PC-3 (cell line): ENCODE measurements at regions not wholly inside any gene's neighbourhood (a gene's known extent, or its start where the extent isn't known, plus 50 kb on each side); places are given as distances from the start of the nearest gene placed in this dataset.
A peak's percentile ranks its signal among the peaks of the same experiment; 100 is the strongest.

Experiments used
- ATAC-seq: fragments of 200-7000 bp; cut with Tn5 transposase; 2 replicates; pipeline ENCODE4 v1.9.1; 2020; ENCODE audit warnings: mild to moderate bottlenecking, moderate library complexity
- BruUV-seq: library from RNA; stranded (reverse); fragments of 400-500 nt; replicated peaks from 2 replicates; lab custom pipeline; 2021; lab: Mats Ljungman, UMichigan
- CTCF ChIA-PET: fragments of 300-600 bp; sonication (Branson Sonifier 250); formaldehyde crosslinking; loops from one replicate; lab custom pipeline; 2022; ENCODE audit warnings: antibody characterized with exemption; lab: Charles Lee
- POLR2A ChIA-PET: fragments of 300-600 bp; sonication (Branson Sonifier 250); formaldehyde crosslinking; loops from one replicate; lab custom pipeline; 2022; ENCODE audit warnings: antibody characterized with exemption; ENCODE audit not compliant: unreplicated experiment; lab: Charles Lee
- DNase-seq: peaks from one replicate; pipeline ENCODE4 v3.0.0-alpha.2; 2015
- H2AFZ ChIP-seq: fragments of 300-600 bp; sonication (generic); 2 replicates; pipeline ENCODE4 v1.6.0; 2016; ENCODE audit warnings: antibody characterized with exemption, low read length
- H3F3A ChIP-seq: fragments of 300-600 bp; sonication (generic); one replicate; pipeline ENCODE4 v1.6.0; 2017; ENCODE audit warnings: antibody characterized with exemption, low read length, control low read depth, mild to moderate bottlenecking; ENCODE audit not compliant: unreplicated experiment
- H3K27ac ChIP-seq: fragments of 300-600 bp; sonication (generic); 2 replicates; pipeline ENCODE4 v1.5.1; 2016; ENCODE audit warnings: mild to moderate bottlenecking, low read length
- H3K27me3 ChIP-seq: fragments of 300-600 bp; sonication (generic); 2 replicates; pipeline ENCODE4 v1.6.1; 2016; ENCODE audit warnings: low read length, mixed read lengths
- H3K36me3 ChIP-seq: fragments of 300-600 bp; sonication (generic); 2 replicates; pipeline ENCODE4 v1.6.1; 2016; ENCODE audit warnings: low read depth, mixed run types, low read length, mixed read lengths
- H3K4me1 ChIP-seq: fragments of 300-600 bp; sonication (generic); 2 replicates; pipeline ENCODE4 v1.5.1; 2016; ENCODE audit warnings: low read length; ENCODE audit not compliant: insufficient read depth
- H3K4me2 ChIP-seq: fragments of 300-600 bp; sonication (generic); 2 replicates; pipeline ENCODE4 v1.6.0; 2016; ENCODE audit warnings: low read length
- H3K4me3 ChIP-seq: fragments of 300-600 bp; sonication (generic); 2 replicates; pipeline ENCODE4 v1.5.1; 2016; ENCODE audit warnings: mild to moderate bottlenecking, low read length, mixed read lengths
- H3K79me2 ChIP-seq: fragments of 300-600 bp; sonication (generic); 2 replicates; pipeline ENCODE4 v1.6.1; 2017; ENCODE audit warnings: low read length, mixed read lengths
- H3K9ac ChIP-seq: fragments of 300-600 bp; sonication (generic); 2 replicates; pipeline ENCODE4 v1.6.0; 2016; ENCODE audit warnings: mild to moderate bottlenecking, low read length
- H3K9me2 ChIP-seq: fragments of 300-600 bp; sonication (generic); replicated peaks from 2 replicates; pipeline ENCODE4 v1.6.1; 2016; ENCODE audit warnings: mixed run types, low read length, mixed read lengths
- H3K9me3 ChIP-seq: fragments of 300-600 bp; sonication (generic); 2 replicates; pipeline ENCODE4 v1.6.1; 2016; ENCODE audit warnings: low read length, mixed read lengths
- H4K20me1 ChIP-seq: fragments of 300-600 bp; sonication (generic); 2 replicates; pipeline ENCODE4 v1.6.1; 2016; ENCODE audit warnings: low read length, mixed read lengths
- CTCF ChIP-seq: fragments of 300-600 bp; sonication (generic); conservative IDR thresholded peaks from 2 replicates; pipeline ENCODE4 v1.5.1; 2017; ENCODE audit warnings: antibody characterized with exemption, low read depth, mild to moderate bottlenecking, low read length
- EZH2 ChIP-seq: fragments of 300-600 bp; sonication (generic); IDR thresholded peaks from one replicate; pipeline ENCODE4 v1.6.1; 2017; ENCODE audit warnings: antibody characterized with exemption, mild to moderate bottlenecking, low read length; ENCODE audit not compliant: unreplicated experiment
- EZH2phosphoT487 ChIP-seq: fragments of 300-600 bp; sonication (generic); IDR thresholded peaks from 2 replicates; pipeline ENCODE4 v1.6.1; 2018; ENCODE audit warnings: mild to moderate bottlenecking, antibody characterized with exemption, low read length, borderline replicate concordance
- intact Hi-C: fragments of 100-400 bp; cut with micrococcal nuclease; formaldehyde crosslinking; loops from 2 replicates; pipeline ENCODE4 v1.9.0; 2023

DNA sequence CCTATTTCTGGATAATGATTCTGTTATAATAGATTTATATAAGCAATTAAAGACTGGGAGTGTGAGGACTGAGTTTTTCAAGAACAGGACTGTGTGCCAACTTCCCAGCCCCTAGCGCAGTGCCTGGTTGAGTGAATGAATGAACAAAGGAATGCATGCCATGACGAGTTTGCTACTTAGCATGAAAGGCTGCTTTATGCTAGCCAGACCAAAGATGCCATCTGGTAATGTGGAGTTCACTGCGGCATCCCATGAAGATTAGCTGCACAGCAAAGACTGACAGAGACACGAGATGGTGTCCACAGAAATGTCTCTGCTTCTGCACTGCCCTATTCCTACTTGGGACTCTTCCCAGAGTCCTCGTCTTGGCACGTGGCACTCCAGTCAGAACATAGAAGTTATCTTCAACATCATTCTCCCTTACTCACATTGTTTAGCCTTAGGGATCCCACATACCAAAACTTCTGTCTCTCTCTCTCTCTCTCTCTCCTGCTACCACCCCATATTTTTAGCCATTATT is 283.9 kb upstream of the CTNNB1 start:
- H2AFZ ChIP-seq: no peak overlapping the region

DNA sequence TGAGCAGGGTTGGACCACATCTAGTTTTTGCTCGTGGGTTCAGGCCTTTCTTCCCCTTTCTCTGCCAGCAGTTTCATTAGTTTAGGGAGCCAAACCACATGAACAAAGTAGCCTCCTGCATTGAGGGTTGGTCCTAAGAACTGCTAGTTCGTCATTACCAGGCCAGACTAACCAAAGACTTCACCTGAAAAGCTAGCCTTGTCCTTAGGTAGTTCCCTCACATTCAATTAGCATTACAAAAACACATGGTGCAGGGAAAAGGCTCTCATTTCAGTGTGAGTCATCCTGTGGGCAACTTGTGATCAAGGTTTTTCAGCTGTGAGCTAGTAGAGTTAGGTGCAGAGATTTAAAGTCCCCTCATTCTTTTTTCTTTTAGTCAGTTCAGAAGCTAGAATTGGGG is 279.3 kb upstream of the CTNNB1 start:
- CTCF ChIA-PET: no interaction called here
- TF ChIP-seq EZH2: no peak
- TF ChIP-seq CTCF: no peak
- no peak for TF ChIP-seq EZH2phosphoT487
- no TSS peak for BruUV-seq
- H3K36me3 ChIP-seq: no peaks in the 10 kb centered on the region
- intact Hi-C loops: loop anchor here (5.0 kb wide), 2 partner anchors 282 to 962 kb away; no protein-coding TSS in a partner anchor
- ATAC-seq (peak; percentile 35; the same call in 1 of the 2 replicates), DNase-seq (peak; percentile 61)
- peaks cover 8% of the 10 kb centered on the region for H3K4me1 ChIP-seq
- H3K9ac ChIP-seq: no peak overlapping the region
- POLR2A ChIA-PET: no interaction called here
- H3K9me3 ChIP-seq: no peaks in the 10 kb centered on the region
- no peaks in the 10 kb centered on the region for H3K27me3 ChIP-seq
- H3K79me2 ChIP-seq: no peaks in the 10 kb centered on the region
- H3K9me2 ChIP-seq: no peaks in the 10 kb centered on the region
- no peaks in the 10 kb centered on the region for H3F3A ChIP-seq
- no peak overlapping the region for H3K27ac ChIP-seq
- H4K20me1 ChIP-seq: no peaks in the 10 kb centered on the region
- peak overlapping the region; percentile 11; the same call in 1 of the 2 replicates for H2AFZ ChIP-seq
- no peak overlapping the region for H3K4me3 ChIP-seq
- no peak overlapping the region for H3K4me2 ChIP-seq

More for the DNA sequence above, 283.9 kb upstream of the CTNNB1 start:
- Histone ChIP-seq H3K4me2 (no peak overlapping the region), H3K79me2 (no peaks in the 10 kb centered on the region), H3F3A (no peaks in the 10 kb centered on the region), H3K27ac (no peak overlapping the region), H3K9ac (no peak overlapping the region), H3K36me3 (no peaks in the 10 kb centered on the region), H3K27me3 (no peaks in the 10 kb centered on the region), H3K9me3 (no peaks in the 10 kb centered on the region), H3K4me1 (peaks cover 8% of the 10 kb centered on the region), H3K9me2 (no peaks in the 10 kb centered on the region), H4K20me1 (no peaks in the 10 kb centered on the region), H3K4me3 (no peak overlapping the region)
- ChIA-PET POLR2A (no interaction called here), CTCF (no interaction called here)
- intact Hi-C loops: no loop called here
- DNase-seq (no peak), ATAC-seq (no peak)
- TF ChIP-seq EZH2phosphoT487 (no peak), CTCF (no peak), EZH2 (no peak)
- no TSS peak for BruUV-seq

DNA sequence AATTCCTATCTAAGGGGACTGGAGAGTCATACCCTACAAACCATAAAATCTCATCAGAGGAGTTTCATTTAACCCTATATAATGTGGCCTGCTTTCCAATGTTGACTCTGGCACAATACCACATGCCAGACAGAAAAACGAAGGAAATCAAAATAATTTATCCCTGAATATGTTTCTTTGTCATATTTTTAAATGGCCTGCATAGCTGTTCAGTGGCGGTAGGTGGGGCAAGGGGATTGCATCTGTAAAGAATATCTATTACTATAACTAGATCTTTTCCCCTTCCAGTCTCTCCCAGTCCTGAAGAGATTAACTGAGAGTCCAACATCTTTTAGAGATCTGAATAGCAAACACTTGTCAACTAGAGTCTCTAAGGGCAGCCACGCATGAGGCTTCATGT is 278.1 kb upstream of the CTNNB1 start:
- Histone ChIP-seq H3K9me3 (no peaks in the 10 kb centered on the region), H3K9ac (no peak overlapping the region), H3K27me3 (no peaks in the 10 kb centered on the region), H3K4me2 (no peak overlapping the region), H3F3A (no peaks in the 10 kb centered on the region), H2AFZ (no peak overlapping the region), H3K79me2 (no peaks in the 10 kb centered on the region), H3K4me1 (peaks cover 8% of the 10 kb centered on the region), H3K27ac (no peak overlapping the region), H3K9me2 (no peaks in the 10 kb centered on the region), H3K36me3 (no peaks in the 10 kb centered on the region), H3K4me3 (no peak overlapping the region), H4K20me1 (no peaks in the 10 kb centered on the region)
- no peak for ATAC-seq
- BruUV-seq: no TSS peak
- ChIA-PET POLR2A (no interaction called here), CTCF (no interaction called here)
- DNase-seq: no peak
- intact Hi-C loops: loop anchor here (5.0 kb wide), 2 partner anchors 281 to 961 kb away; no protein-coding TSS in a partner anchor
- TF ChIP-seq EZH2phosphoT487: no peak
- peak; percentile 38; the same call in 1 of the 2 replicates for TF ChIP-seq CTCF
- no peak for TF ChIP-seq EZH2
